ENCODE measurements at regions not wholly inside any gene's neighbourhood (a gene's known extent, or its start where the extent isn't known, plus 50 kb on each side); places are given as distances from the start of the nearest gene placed in this dataset.

DNA sequence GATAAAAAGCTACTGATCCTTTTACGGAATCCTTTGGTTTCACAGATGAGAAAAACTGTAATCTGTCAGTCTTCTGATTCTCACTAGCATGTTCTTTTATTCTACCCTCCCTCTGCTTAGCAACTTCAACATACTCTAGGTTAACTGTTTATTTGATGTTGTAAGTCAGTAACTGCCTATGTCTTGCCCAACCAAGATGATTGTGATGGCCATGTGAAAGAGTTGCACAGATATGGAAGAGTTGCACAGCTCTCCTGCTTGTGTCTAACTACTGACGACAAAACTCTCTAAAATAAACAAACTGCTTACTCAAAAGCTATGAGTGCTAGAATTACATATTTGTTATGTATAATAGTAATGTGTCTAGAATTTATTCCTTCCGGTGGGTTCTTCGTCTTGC, 227.3 kb upstream of the DAB2 start:
- FAIRE-seq: no peak
- no peak for TF ChIP-seq CTCF (IDR thresholded peaks at IDR 0.05; ENCODE audit: insufficient read depth, missing control alignments)

DNA sequence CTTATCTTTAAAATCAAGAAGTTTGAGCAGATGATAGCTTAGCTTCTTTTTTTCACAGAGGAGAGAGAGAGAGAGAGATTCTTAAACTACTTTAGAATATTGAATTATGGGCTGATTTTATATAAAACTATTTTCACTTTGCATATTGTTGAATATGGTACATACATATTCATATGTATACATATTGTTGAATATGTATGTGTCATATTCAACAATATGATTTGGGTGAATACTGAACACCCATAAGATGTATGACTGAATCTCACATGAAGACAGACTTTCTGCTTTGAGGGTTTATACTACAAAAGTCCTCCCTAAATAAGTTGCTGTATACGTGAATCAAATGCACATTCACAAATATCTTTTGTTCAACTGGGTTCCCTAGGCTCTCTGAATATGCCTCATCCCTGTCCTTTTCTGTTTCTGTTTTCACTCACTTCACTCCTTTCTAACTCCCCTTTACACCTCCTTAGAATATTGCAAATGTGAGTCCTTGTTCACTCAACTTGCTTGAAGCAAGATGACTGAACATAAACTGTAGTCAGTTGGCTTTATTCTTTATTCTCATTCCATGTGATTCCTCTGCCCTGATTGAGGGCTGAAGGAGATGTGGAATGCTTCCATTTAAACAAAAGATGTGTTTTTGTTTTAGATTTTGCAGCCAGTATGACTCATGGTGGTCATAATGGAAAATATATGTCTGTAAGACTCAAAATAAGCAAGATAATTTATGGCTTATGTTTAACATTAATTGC, 225.4 kb upstream of the DAB2 start:
- DNase-seq (ENCODE audit: insufficient read length, low spot score): no peak
- FAIRE-seq: no peak
- TF ChIP-seq CTCF (IDR thresholded peaks at IDR 0.05; ENCODE audit: insufficient read depth, missing control alignments): no peak

More for the DNA sequence above, 227.3 kb upstream of the DAB2 start:
- DNase-seq (ENCODE audit: insufficient read length, low spot score): no peak

- DNase-seq (ENCODE audit: insufficient read length, low spot score) (no peak), FAIRE-seq (no peak)
- no peak for TF ChIP-seq CTCF (IDR thresholded peaks at IDR 0.05; ENCODE audit: insufficient read depth, missing control alignments)
Observed at GRCh38 chr5:39648848-39649227, 224.1 kb upstream of the DAB2 start.

- DNase-seq (ENCODE audit: insufficient read length, low spot score): no peak
Observed at GRCh38 chr5:39648085-39648847, 223.5 kb upstream of the DAB2 start.

GRCh38 chr5:39640552-39640951, 215.8 kb upstream of the DAB2 start:
- no peak for DNase-seq (ENCODE audit: insufficient read length, low spot score)
- no peak for FAIRE-seq
- no peak for TF ChIP-seq CTCF (IDR thresholded peaks at IDR 0.05; ENCODE audit: insufficient read depth, missing control alignments)

More at GRCh38 chr5:39648085-39648847, 223.5 kb upstream of the DAB2 start:
- FAIRE-seq: no peak
- no peak for TF ChIP-seq CTCF (IDR thresholded peaks at IDR 0.05; ENCODE audit: insufficient read depth, missing control alignments)

DNA sequence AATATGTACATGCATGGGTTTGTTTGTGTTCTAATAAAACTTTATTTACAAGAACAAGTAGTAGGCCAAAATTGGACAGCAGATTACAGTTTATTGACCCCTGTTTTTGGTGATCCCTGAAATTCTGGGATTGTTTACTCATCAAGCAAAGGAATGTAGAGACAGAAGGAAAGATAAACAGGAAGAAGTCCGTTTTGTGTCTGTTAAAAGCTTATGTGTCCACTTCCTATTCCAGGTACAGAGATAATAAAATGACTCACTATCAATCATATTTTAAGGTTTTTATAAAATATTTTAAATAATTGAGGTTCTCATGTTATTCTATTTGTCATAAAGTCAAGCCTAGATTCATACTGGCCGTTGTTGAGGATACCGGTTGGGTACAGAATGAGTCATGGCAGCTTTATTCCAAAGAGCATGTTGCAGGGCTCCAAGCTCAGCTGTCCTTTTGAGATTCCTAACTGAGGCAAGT, 214.9 kb upstream of the DAB2 start:
- FAIRE-seq: no peak
- no peak for TF ChIP-seq CTCF (IDR thresholded peaks at IDR 0.05; ENCODE audit: insufficient read depth, missing control alignments)

GRCh38 chr5:39638813-39639212, 214.0 kb upstream of the DAB2 start:
- FAIRE-seq: no peak
- no peak for TF ChIP-seq CTCF (IDR thresholded peaks at IDR 0.05; ENCODE audit: insufficient read depth, missing control alignments)
- DNase-seq (ENCODE audit: insufficient read length, low spot score): no peak

More for the DNA sequence above, 214.9 kb upstream of the DAB2 start:
- DNase-seq (ENCODE audit: insufficient read length, low spot score): no peak
